Mammary epithelial cell (primary cell): ENCODE measurements at regions not wholly inside any gene's neighbourhood (a gene's known extent, or its start where the extent isn't known, plus 50 kb on each side); places are given as distances from the start of the nearest gene placed in this dataset.

Experiments
- CTCF ChIP-seq, 2 donors: IDR thresholded peaks in 1 of 2; conservative IDR thresholded peaks in 1 of 2; 2 replicates each; pipeline ENCODE4 v1.5.1; 2011 to 2012; ENCODE audit warnings: inconsistent platforms in 2 of 2, low read length in 2 of 2, mild to moderate bottlenecking in 2 of 2, control low read depth in 1 of 2, low read depth in 1 of 2; ENCODE audit not compliant: insufficient read depth in 1 of 2; ENCODE audit errors: extremely low read depth in 1 of 2
- EZH2 ChIP-seq: IDR thresholded peaks from 2 replicates; pipeline ENCODE4 v1.6.1; 2012; ENCODE audit warnings: low read length, inconsistent platforms, borderline replicate concordance

- TF ChIP-seq CTCF (conservative IDR thresholded peaks at IDR 0.05 in 1 of 2, IDR thresholded peaks at IDR 0.05 in 1 of 2; ENCODE audit: extremely low read depth in 1 of 2, insufficient read depth in 1 of 2, low read depth in 1 of 2, low read length in 2 of 2) (no peak), EZH2 (no peak)
Measured at GRCh38 chr6:78808356-78808891, 58.9 kb upstream of the IRAK1BP1 start.
